IMR-90 (cell line): ENCODE measurements at regions not wholly inside any gene's neighbourhood (a gene's known extent, or its start where the extent isn't known, plus 50 kb on each side); places are given as distances from the start of the nearest gene placed in this dataset.

ENCODE experiments used
- ATAC-seq: fragments of 200-7000 bp; cut with Tn5 transposase; 2 replicates; pipeline ENCODE4 v1.9.1; 2020; ENCODE audit warnings: low read depth, mild to moderate bottlenecking, moderate library complexity
- BruUV-seq: library from RNA; stranded (reverse); fragments of 400-500 nt; replicated peaks from 2 replicates; lab custom pipeline; 2021; lab: Mats Ljungman, UMichigan
- CTCF ChIA-PET: fragments of 300-600 bp; formaldehyde crosslinking; extraction: SDS; loops from one replicate; lab custom pipeline; 2021; ENCODE audit warnings: antibody characterized with exemption; lab: Yijun Ruan, JAX
- POLR2A ChIA-PET: fragments of 300-600 bp; sonication (Branson Sonifier 250); formaldehyde crosslinking; loops from one replicate; lab custom pipeline; 2022; ENCODE audit warnings: antibody characterized with exemption; ENCODE audit not compliant: unreplicated experiment; lab: Charles Lee
- DNase-seq: peaks from one replicate; pipeline ENCODE4 v3.0.0; 2013
- H2AFZ ChIP-seq: replicated peaks from 2 replicates; pipeline ENCODE3; 2013; ENCODE audit warnings: low read length, mild to moderate bottlenecking; ENCODE audit not compliant: poor library complexity
- H2AK5ac ChIP-seq: 2 replicates; pipeline ENCODE4 v1.6.1; 2013; ENCODE audit warnings: low read depth, low read length, inconsistent platforms
- H2AK9ac ChIP-seq: replicated peaks from 2 replicates; pipeline ENCODE3; 2013; ENCODE audit warnings: mild to moderate bottlenecking, low read depth, low read length, moderate library complexity; ENCODE audit not compliant: poor library complexity
- H2BK120ac ChIP-seq: 2 replicates; pipeline ENCODE4 v1.6.1; 2013; ENCODE audit warnings: low read depth, low read length, inconsistent platforms
- H2BK15ac ChIP-seq: 3 replicates; pipeline ENCODE4 v1.6.1; 2013; ENCODE audit warnings: low read depth, low read length, inconsistent platforms
- H2BK20ac ChIP-seq: 2 replicates; pipeline ENCODE4 v1.6.1; 2013; ENCODE audit warnings: low read depth, mild to moderate bottlenecking, inconsistent platforms, low read length, moderate library complexity
- H2BK5ac ChIP-seq: 2 replicates; pipeline ENCODE4 v1.6.1; 2013; ENCODE audit warnings: mild to moderate bottlenecking, low read depth, low read length, inconsistent platforms; ENCODE audit not compliant: poor library complexity, severe bottlenecking
- H3K14ac ChIP-seq: replicated peaks from 2 replicates; pipeline ENCODE4 v1.6.1; 2013; ENCODE audit warnings: low read depth, low read length, inconsistent platforms
- H3K18ac ChIP-seq: 2 replicates; pipeline ENCODE4 v1.6.1; 2013; ENCODE audit warnings: low read depth, low read length, control low read depth
- H3K23ac ChIP-seq: 2 replicates; pipeline ENCODE4 v1.6.1; 2013; ENCODE audit warnings: low read depth, low read length, inconsistent platforms
- H3K27ac ChIP-seq: 2 replicates; pipeline ENCODE4 v1.5.1; 2013; ENCODE audit warnings: mild to moderate bottlenecking, control low read depth, low read length; ENCODE audit not compliant: insufficient read depth
- H3K27me3 ChIP-seq: 2 replicates; pipeline ENCODE4 v1.6.1; 2013; ENCODE audit warnings: low read length; ENCODE audit not compliant: control insufficient read depth, insufficient read depth
- H3K36me3 ChIP-seq: 2 replicates; pipeline ENCODE4 v1.6.1; 2013; ENCODE audit warnings: low read length, mixed read lengths; ENCODE audit not compliant: control insufficient read depth, insufficient read depth
- H3K4ac ChIP-seq: 2 replicates; pipeline ENCODE4 v1.6.1; 2013; ENCODE audit warnings: low read depth, low read length, inconsistent platforms
- H3K4me1 ChIP-seq: 2 replicates; pipeline ENCODE4 v1.6.1; 2013; ENCODE audit warnings: low read length, mixed read lengths; ENCODE audit not compliant: control insufficient read depth, insufficient read depth
- H3K4me2 ChIP-seq: 2 replicates; pipeline ENCODE4 v1.6.1; 2013; ENCODE audit warnings: low read depth, mild to moderate bottlenecking, control low read depth, low read length, moderate library complexity
- H3K4me3 ChIP-seq: 2 replicates; pipeline ENCODE4 v1.5.1; 2013; ENCODE audit warnings: low read depth, mild to moderate bottlenecking, control low read depth, low read length, moderate library complexity; ENCODE audit not compliant: insufficient read depth
- H3K56ac ChIP-seq: 2 replicates; pipeline ENCODE4 v1.6.1; 2013; ENCODE audit warnings: low read length, inconsistent platforms; ENCODE audit not compliant: insufficient read depth; ENCODE audit errors: extremely low read depth
- H3K79me1 ChIP-seq, 2 experiments: 2 replicates each; pipeline ENCODE4 v1.6.1; 2013; ENCODE audit warnings: low read length in 2 of 2, inconsistent platforms in 1 of 2, low read depth in 1 of 2
- H3K9ac ChIP-seq: 2 replicates; pipeline ENCODE4 v1.6.1; 2013; ENCODE audit warnings: low read depth, low read length, control low read depth
- H3K9me1 ChIP-seq: 2 replicates; pipeline ENCODE4 v1.6.1; 2013; ENCODE audit warnings: low read length, inconsistent platforms; ENCODE audit not compliant: insufficient read depth
- H3K9me3 ChIP-seq: 2 replicates; pipeline ENCODE4 v1.6.1; 2013; ENCODE audit warnings: low read length; ENCODE audit not compliant: control insufficient read depth, insufficient read depth
- H4K20me1 ChIP-seq: 2 replicates; pipeline ENCODE4 v1.6.1; 2013; ENCODE audit warnings: low read length, inconsistent platforms; ENCODE audit not compliant: insufficient read depth
- H4K5ac ChIP-seq: 2 replicates; pipeline ENCODE4 v1.6.1; 2013; ENCODE audit warnings: mild to moderate bottlenecking, low read depth, low read length, control low read depth
- H4K8ac ChIP-seq, 2 experiments: 2 replicates each; pipeline ENCODE4 v1.6.1; 2013; ENCODE audit warnings: low read depth in 2 of 2, low read length in 2 of 2, control low read depth in 1 of 2, inconsistent platforms in 1 of 2
- H4K91ac ChIP-seq: 2 replicates; pipeline ENCODE4 v1.6.1; 2013; ENCODE audit warnings: low read depth, low read length, inconsistent platforms; ENCODE audit not compliant: insufficient read depth
- BHLHE40 ChIP-seq: fragments of 150-350 bp; IDR thresholded peaks from 2 replicates; pipeline ENCODE4 v1.6.1; 2016; ENCODE audit warnings: mild to moderate bottlenecking, low read depth, low read length
- CEBPB ChIP-seq: IDR thresholded peaks from 2 replicates; pipeline ENCODE4 v1.6.1; 2012; ENCODE audit warnings: low read depth, low read length, improper control_type of control experiment
- CHD1 ChIP-seq: IDR thresholded peaks from 2 replicates; pipeline ENCODE4 v1.6.1; 2012; ENCODE audit warnings: low read depth, low read length, improper control_type of control experiment
- FOS ChIP-seq: fragments of 150-350 bp; IDR thresholded peaks from 2 replicates; pipeline ENCODE4 v1.6.1; 2016; ENCODE audit warnings: low read depth, low read length
- MAFK ChIP-seq: IDR thresholded peaks from 2 replicates; pipeline ENCODE4 v1.6.1; 2012; ENCODE audit warnings: low read depth, low read length, improper control_type of control experiment
- MAZ ChIP-seq: IDR thresholded peaks from 2 replicates; pipeline ENCODE4 v1.6.1; 2012; ENCODE audit warnings: low read depth, mild to moderate bottlenecking, low read length, improper control_type of control experiment, moderate library complexity, borderline replicate concordance
- MXI1 ChIP-seq: IDR thresholded peaks from 2 replicates; pipeline ENCODE4 v1.6.1; 2012; ENCODE audit warnings: low read depth, mild to moderate bottlenecking, low read length, moderate library complexity, borderline replicate concordance
- NFE2L2 ChIP-seq: fragments of 150-350 bp; IDR thresholded peaks from 2 replicates; pipeline ENCODE4 v1.6.1; 2016; ENCODE audit warnings: low read depth, mild to moderate bottlenecking, low read length
- POLR2A ChIP-seq: IDR thresholded peaks from 2 replicates; pipeline ENCODE4 v1.6.1; 2012; ENCODE audit warnings: mild to moderate bottlenecking, low read depth, low read length
- RAD21 ChIP-seq: IDR thresholded peaks from 2 replicates; pipeline ENCODE4 v1.6.1; 2012; ENCODE audit warnings: low read length, improper control_type of control experiment
- RCOR1 ChIP-seq: IDR thresholded peaks from 2 replicates; pipeline ENCODE4 v1.6.1; 2012; ENCODE audit warnings: mild to moderate bottlenecking, low read length, improper control_type of control experiment; ENCODE audit not compliant: insufficient replicate concordance
- RFX5 ChIP-seq: IDR thresholded peaks from 2 replicates; pipeline ENCODE4 v1.8.0; 2012; ENCODE audit warnings: low read depth, mild to moderate bottlenecking, low read length, moderate library complexity
- SMC3 ChIP-seq: fragments of 150-350 bp; IDR thresholded peaks from 2 replicates; pipeline ENCODE4 v1.6.1; 2016; ENCODE audit warnings: low read depth, mild to moderate bottlenecking, antibody characterized with exemption, low read length, moderate library complexity
- WGBS, 2 experiments: methylation state at CpG; one replicate each; pipeline versions ENCODE4 v1.1.5 to v1.1.7; 2013; ENCODE audit warnings: missing lambda C conversion rate in 2 of 2; ENCODE audit not compliant: insufficient read length in 1 of 2; ENCODE audit errors: extremely low coverage in 2 of 2; 5-methylcytosine and 5-hydroxymethylcytosine counted together
- dilution Hi-C: fragments of 300-500 bp; cut with HindIII; formaldehyde crosslinking; loops from one replicate; pipeline ENCODE4 v1.14.3; 2018; ENCODE audit warnings: low sequenced_read_pairs; ENCODE audit not compliant: unreplicated experiment
- in situ Hi-C: fragments of 300-500 bp; cut with MboI; formaldehyde crosslinking; loops from 3 replicates; pipeline ENCODE4 v1.14.3; 2019; ENCODE audit warnings: low sequenced_read_pairs, inconsistent platforms, mixed read lengths
- intact Hi-C: fragments of 100-400 bp; cut with micrococcal nuclease; formaldehyde crosslinking; loops from 2 replicates; pipeline ENCODE4 v1.10.0; 2022
- TF ChIP-seq, protein P1 (sequence below): conservative IDR thresholded peaks from 2 replicates; pipeline ENCODE4 v1.5.1; 2012; ENCODE audit warnings: mild to moderate bottlenecking, low read depth, low read length, improper control_type of control experiment
- TF ChIP-seq, protein P2 (sequence below): fragments of 150-350 bp; IDR thresholded peaks from 2 replicates; pipeline ENCODE4 v1.6.1; 2017; ENCODE audit warnings: mild to moderate bottlenecking, antibody characterized with exemption, low read length, low read depth
- TF ChIP-seq, protein P3 (sequence below): fragments of 150-350 bp; IDR thresholded peaks from 2 replicates; pipeline ENCODE4 v1.6.1; 2016; ENCODE audit warnings: low read depth, mild to moderate bottlenecking, low read length, moderate library complexity, borderline replicate concordance

- H2BK20ac ChIP-seq, result no peak overlapping the region
- POLR2A ChIA-PET, result no interaction called here
- H4K8ac ChIP-seq, result no peak overlapping the region
- H4K20me1 ChIP-seq, result no peaks in the 10 kb centered on the region
- no peak overlapping the region for H3K14ac ChIP-seq
- no peaks in the 10 kb centered on the region for H3K36me3 ChIP-seq
- H4K91ac ChIP-seq, result no peak overlapping the region
- intact Hi-C loops (no loop called here), dilution Hi-C loops (no loop called here), in situ Hi-C loops (no loop called here)
- H3K4me2 ChIP-seq, result no peak overlapping the region
- no peaks in the 10 kb centered on the region for H3K9me1 ChIP-seq
- H2BK120ac ChIP-seq, result no peak overlapping the region
- H3K79me1 ChIP-seq, result no peaks in the 10 kb centered on the region
- H3K27me3 ChIP-seq, result peaks cover 9% of the 10 kb centered on the region
- no peak overlapping the region for H3K4me3 ChIP-seq
- ATAC-seq (no peak), DNase-seq (no peak)
- BruUV-seq, result no TSS peak
- H2AK5ac ChIP-seq, result no peak overlapping the region
- H3K9ac ChIP-seq, result no peak overlapping the region
- CTCF ChIA-PET, result no interaction called here
- no peak for TF ChIP-seq POLR2A
- TF ChIP-seq, protein P1, sequence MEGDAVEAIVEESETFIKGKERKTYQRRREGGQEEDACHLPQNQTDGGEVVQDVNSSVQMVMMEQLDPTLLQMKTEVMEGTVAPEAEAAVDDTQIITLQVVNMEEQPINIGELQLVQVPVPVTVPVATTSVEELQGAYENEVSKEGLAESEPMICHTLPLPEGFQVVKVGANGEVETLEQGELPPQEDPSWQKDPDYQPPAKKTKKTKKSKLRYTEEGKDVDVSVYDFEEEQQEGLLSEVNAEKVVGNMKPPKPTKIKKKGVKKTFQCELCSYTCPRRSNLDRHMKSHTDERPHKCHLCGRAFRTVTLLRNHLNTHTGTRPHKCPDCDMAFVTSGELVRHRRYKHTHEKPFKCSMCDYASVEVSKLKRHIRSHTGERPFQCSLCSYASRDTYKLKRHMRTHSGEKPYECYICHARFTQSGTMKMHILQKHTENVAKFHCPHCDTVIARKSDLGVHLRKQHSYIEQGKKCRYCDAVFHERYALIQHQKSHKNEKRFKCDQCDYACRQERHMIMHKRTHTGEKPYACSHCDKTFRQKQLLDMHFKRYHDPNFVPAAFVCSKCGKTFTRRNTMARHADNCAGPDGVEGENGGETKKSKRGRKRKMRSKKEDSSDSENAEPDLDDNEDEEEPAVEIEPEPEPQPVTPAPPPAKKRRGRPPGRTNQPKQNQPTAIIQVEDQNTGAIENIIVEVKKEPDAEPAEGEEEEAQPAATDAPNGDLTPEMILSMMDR, result no peak
- no peak for TF ChIP-seq BHLHE40
- no peak for TF ChIP-seq NFE2L2
- no peak for TF ChIP-seq FOS
- TF ChIP-seq MAFK, result no peak
- no peak for TF ChIP-seq RFX5
- TF ChIP-seq SMC3, result no peak
- no peak for TF ChIP-seq RAD21
- no peak for TF ChIP-seq CHD1
- TF ChIP-seq RCOR1, result no peak
- no peak for TF ChIP-seq MAZ
- TF ChIP-seq, protein P2, sequence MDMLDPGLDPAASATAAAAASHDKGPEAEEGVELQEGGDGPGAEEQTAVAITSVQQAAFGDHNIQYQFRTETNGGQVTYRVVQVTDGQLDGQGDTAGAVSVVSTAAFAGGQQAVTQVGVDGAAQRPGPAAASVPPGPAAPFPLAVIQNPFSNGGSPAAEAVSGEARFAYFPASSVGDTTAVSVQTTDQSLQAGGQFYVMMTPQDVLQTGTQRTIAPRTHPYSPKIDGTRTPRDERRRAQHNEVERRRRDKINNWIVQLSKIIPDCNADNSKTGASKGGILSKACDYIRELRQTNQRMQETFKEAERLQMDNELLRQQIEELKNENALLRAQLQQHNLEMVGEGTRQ, result no peak
- TF ChIP-seq CEBPB, result no peak
- TF ChIP-seq, protein P3, sequence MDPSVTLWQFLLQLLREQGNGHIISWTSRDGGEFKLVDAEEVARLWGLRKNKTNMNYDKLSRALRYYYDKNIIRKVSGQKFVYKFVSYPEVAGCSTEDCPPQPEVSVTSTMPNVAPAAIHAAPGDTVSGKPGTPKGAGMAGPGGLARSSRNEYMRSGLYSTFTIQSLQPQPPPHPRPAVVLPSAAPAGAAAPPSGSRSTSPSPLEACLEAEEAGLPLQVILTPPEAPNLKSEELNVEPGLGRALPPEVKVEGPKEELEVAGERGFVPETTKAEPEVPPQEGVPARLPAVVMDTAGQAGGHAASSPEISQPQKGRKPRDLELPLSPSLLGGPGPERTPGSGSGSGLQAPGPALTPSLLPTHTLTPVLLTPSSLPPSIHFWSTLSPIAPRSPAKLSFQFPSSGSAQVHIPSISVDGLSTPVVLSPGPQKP, result no peak
- TF ChIP-seq MXI1, result no peak
- no peak overlapping the region for H2BK5ac ChIP-seq
- WGBS, 2 experiments, result 29% methylated on average over 1 of the region's 9 CpGs; no CpG with 5 or more reads in 1 of the 2 experiments
- H3K56ac ChIP-seq, result no peak overlapping the region
- H2AFZ ChIP-seq, result no peak overlapping the region
- H2AK9ac ChIP-seq, result no peak overlapping the region
- H3K18ac ChIP-seq, result no peak overlapping the region
- no peaks in the 10 kb centered on the region; the same call in 1 of the 2 replicates for H3K9me3 ChIP-seq
- H2BK15ac ChIP-seq, result no peak overlapping the region
- H3K4me1 ChIP-seq, result no peaks in the 10 kb centered on the region
- H4K5ac ChIP-seq, result no peak overlapping the region
- H3K27ac ChIP-seq, result no peak overlapping the region
- no peak overlapping the region for H3K4ac ChIP-seq
- no peak overlapping the region for H3K23ac ChIP-seq
Observed at GRCh38 chr10:47094126-47094525, 182.9 kb downstream of the PTPN20 start.
